ENCODE measurements at regions not wholly inside any gene's neighbourhood (a gene's known extent, or its start where the extent isn't known, plus 50 kb on each side); places are given as distances from the start of the nearest gene placed in this dataset.

- FAIRE-seq (no peak), ATAC-seq (peak; percentile 45), DNase-seq (ENCODE audit: low spot score) (no peak)
- H3K4me1 ChIP-seq (ENCODE audit: insufficient read depth, low read length), result peaks cover 39% of the 10 kb centered on the region
- intact Hi-C loops (cut with micrococcal nuclease; ENCODE audit: unreplicated experiment) (no loop called here), in situ Hi-C loops (cut with HindIII; ENCODE audit: extremely low pct_ligation_motif_present, low pct_unique_long_range_greater_than_20kb) (no loop called here)
- H3K9me3 ChIP-seq (ENCODE audit: low read length), result no peaks in the 10 kb centered on the region
- ChIA-PET CTCF (ENCODE audit: low intra/inter-chr PET ratio, low total read pairs) (no interaction called here), POLR2A (interaction anchor here (1.6 kb wide), 1 partner anchor 161 kb away, joined by 5 read pairs; the partner anchor contains the start of gene AHCYL1)
- no TSS peak for BruUV-seq (replicated peaks)
- peak overlapping the region in 2 of 3 experiments; percentile 4 to 60; a peak in 2 of 6 replicates for H3K4me3 ChIP-seq (replicated peaks in 1 of 3; ENCODE audit: insufficient read depth in 1 of 3, low read depth in 2 of 3, low read length in 3 of 3)
- H2AFZ ChIP-seq (ENCODE audit: low read length), result peak overlapping the region; percentile 63
- no peaks in the 10 kb centered on the region for H4K20me1 ChIP-seq (ENCODE audit: insufficient read depth, low read length)
- no peaks in the 10 kb centered on the region for H3K36me3 ChIP-seq (replicated peaks in 1 of 2; ENCODE audit: control insufficient read depth in 1 of 2, insufficient read depth in 2 of 2, low read length in 2 of 2)
- H3K79me2 ChIP-seq (ENCODE audit: insufficient read depth, low read length), result no peaks in the 10 kb centered on the region
- H3K9ac ChIP-seq (ENCODE audit: insufficient read depth, low read depth, low read length), result peak overlapping the region; percentile 61
- H3K4me2 ChIP-seq (ENCODE audit: low read depth, low read length), result peak overlapping the region; percentile 72
- peak overlapping the region; percentile 67 for H3K27ac ChIP-seq (ENCODE audit: extremely low read length, insufficient read depth, low read length)
- WGBS (ENCODE audit: low lambda C conversion rate), result 22% methylated on average over 10 of the region's 12 CpGs
- H3K27me3 ChIP-seq (ENCODE audit: control insufficient read depth in 1 of 2, insufficient read depth in 2 of 2, low read length in 2 of 2), result peaks cover 0 to 3% of the 10 kb centered on the region in 2 experiments; a peak in 1 of 5 replicates
- no peak for TF ChIP-seq HCFC1 (IDR thresholded peaks at IDR 0.05; ENCODE audit: low read depth, low read length)
- no peak for TF ChIP-seq SPEN (CRISPR knock-in tag; IDR thresholded peaks at IDR 0.05; ENCODE audit: low read depth)
- no peak for TF ChIP-seq ZKSCAN1 (IDR thresholded peaks at IDR 0.05; ENCODE audit: low read length)
- TF ChIP-seq ZNF773 (CRISPR knock-in tag; IDR thresholded peaks at IDR 0.05; ENCODE audit: borderline replicate concordance), result no peak
- no peak for TF ChIP-seq GABPA (IDR thresholded peaks at IDR 0.05; ENCODE audit: low read depth, low read length)
- no peak for TF ChIP-seq GABPA (CRISPR knock-in tag; IDR thresholded peaks at IDR 0.05; ENCODE audit: low read depth)
- TF ChIP-seq ZNF17 (CRISPR knock-in tag; IDR thresholded peaks at IDR 0.05), result no peak
- TF ChIP-seq RBM22 (optimal IDR thresholded peaks at IDR 0.05; ENCODE audit: low read length), result no peak
- TF ChIP-seq MYPOP (CRISPR knock-in tag; IDR thresholded peaks at IDR 0.05), result no peak
- TF ChIP-seq ZBTB46 (CRISPR knock-in tag; IDR thresholded peaks at IDR 0.05; ENCODE audit: borderline replicate concordance), result no peak
- TF ChIP-seq ZNF276 (CRISPR knock-in tag; IDR thresholded peaks at IDR 0.05; ENCODE audit: low read depth), result no peak
- TF ChIP-seq NR2F1 (CRISPR knock-in tag; IDR thresholded peaks at IDR 0.05), result no peak
- TF ChIP-seq ELF4 (CRISPR knock-in tag; IDR thresholded peaks at IDR 0.05; ENCODE audit: borderline replicate concordance), result no peak
- TF ChIP-seq ZNF775 (CRISPR knock-in tag; IDR thresholded peaks at IDR 0.05; ENCODE audit: borderline replicate concordance), result no peak
- TF ChIP-seq SNAPC2 (CRISPR knock-in tag; IDR thresholded peaks at IDR 0.05), result no peak
- TF ChIP-seq NR2F2 (IDR thresholded peaks at IDR 0.05; ENCODE audit: borderline replicate concordance, low read depth), result no peak
- TF ChIP-seq MIER2 (CRISPR knock-in tag; IDR thresholded peaks at IDR 0.05), result no peak
- TF ChIP-seq GFI1 (CRISPR knock-in tag; IDR thresholded peaks at IDR 0.05; ENCODE audit: borderline replicate concordance), result peak; percentile 51; the same call in 1 of the 2 replicates
- TF ChIP-seq RFX1 (IDR thresholded peaks at IDR 0.05), result no peak
- TF ChIP-seq ZBTB7B (CRISPR knock-in tag; IDR thresholded peaks at IDR 0.05), result no peak
Measured at GRCh38 chr1:109824349-109825115, 60.8 kb upstream of the EPS8L3 start.
